ENCODE measurements at regions not wholly inside any gene's neighbourhood (a gene's known extent, or its start where the extent isn't known, plus 50 kb on each side); places are given as distances from the start of the nearest gene placed in this dataset.
"Not testable (repeated sequence)": the region's sequence is repeated elsewhere in the genome, so short reads cannot be mapped to it uniquely, and the experiment has no call there.

- Histone ChIP-seq H2BK5ac (ENCODE audit: low read depth, low read length, poor library complexity, severe bottlenecking) (no peak overlapping the region), H2AFZ (replicated peaks; ENCODE audit: low read length, poor library complexity) (no peak overlapping the region), H3K23ac (ENCODE audit: low read depth, low read length) (no peak overlapping the region), H3K14ac (replicated peaks; ENCODE audit: low read depth, low read length) (no peak overlapping the region), H3K4me1 (ENCODE audit: control insufficient read depth, insufficient read depth, low read length) (no peaks in the 10 kb centered on the region), H4K91ac (ENCODE audit: insufficient read depth, low read depth, low read length) (no peak overlapping the region), H3K4ac (ENCODE audit: low read depth, low read length) (no peak overlapping the region), H4K8ac (ENCODE audit: low read depth in 2 of 2, low read length in 2 of 2) (no peak overlapping the region), H3K4me3 (ENCODE audit: insufficient read depth, low read depth, low read length) (no peak overlapping the region), H2BK20ac (ENCODE audit: low read depth, low read length) (no peak overlapping the region), H2AK5ac (ENCODE audit: low read depth, low read length) (no peak overlapping the region), H3K9me1 (ENCODE audit: insufficient read depth, low read length) (no peaks in the 10 kb centered on the region), H4K5ac (ENCODE audit: low read depth, low read length) (no peak overlapping the region), H3K4me2 (ENCODE audit: low read depth, low read length) (no peak overlapping the region), H3K56ac (ENCODE audit: extremely low read depth, insufficient read depth, low read length) (no peak overlapping the region), H2BK15ac (ENCODE audit: low read depth, low read length) (no peak overlapping the region), H3K36me3 (ENCODE audit: control insufficient read depth, insufficient read depth, low read length) (no peaks in the 10 kb centered on the region), H2AK9ac (replicated peaks; ENCODE audit: low read depth, low read length, poor library complexity) (no peak overlapping the region), H3K18ac (ENCODE audit: low read depth, low read length) (no peak overlapping the region), H3K27ac (ENCODE audit: insufficient read depth, low read length) (no peak overlapping the region), H4K20me1 (ENCODE audit: insufficient read depth, low read length) (no peaks in the 10 kb centered on the region), H2BK120ac (ENCODE audit: low read depth, low read length) (no peak overlapping the region), H3K79me1 (ENCODE audit: low read depth in 1 of 2, low read length in 2 of 2) (no peaks in the 10 kb centered on the region), H3K9me3 (ENCODE audit: control insufficient read depth, insufficient read depth, low read length) (peaks cover 10% of the 10 kb centered on the region), H3K27me3 (ENCODE audit: control insufficient read depth, insufficient read depth, low read length) (no peaks in the 10 kb centered on the region), H3K9ac (ENCODE audit: low read depth, low read length) (no peak overlapping the region)
- 0 out of 2 replicates have a peak, but pooled peaks have one; percentile 2 for TF ChIP-seq RAD21 (IDR thresholded peaks at IDR 0.05; ENCODE audit: low read length)
- 0 out of 2 replicates have a peak, but pooled peaks have one; percentile 28 for TF ChIP-seq CEBPB (IDR thresholded peaks at IDR 0.05; ENCODE audit: low read depth, low read length)
- no peak for TF ChIP-seq NFE2L2 (IDR thresholded peaks at IDR 0.05; ENCODE audit: low read depth, low read length)
- peak; percentile 36 for TF ChIP-seq CTCF (conservative IDR thresholded peaks at IDR 0.05; ENCODE audit: low read depth, low read length)
- intact Hi-C loops (cut with micrococcal nuclease) (no loop called here), dilution Hi-C loops (cut with HindIII; ENCODE audit: low sequenced_read_pairs, unreplicated experiment) (no loop called here), in situ Hi-C loops (cut with MboI; ENCODE audit: low sequenced_read_pairs) (no loop called here)
- WGBS, 2 experiments (ENCODE audit: extremely low coverage in 2 of 2, insufficient read length in 1 of 2): no CpG with 5 or more reads among the region's 3 CpGs
- ATAC-seq (ENCODE audit: low read depth) (no peak), DNase-seq (peak; percentile 7)
- CTCF ChIA-PET: interaction anchor here (0.5 to 1.5 kb wide), 3 partner anchors 12 to 153 kb away, joined by 3 to 4 read pairs (median 3); no protein-coding TSS in a partner anchor
- BruUV-seq (replicated peaks): no TSS peak
- POLR2A ChIA-PET (ENCODE audit: unreplicated experiment): no interaction called here
These were observed 247.4 kb downstream of the GALC start for GRCh38 chr14:87745507-87746118.

GRCh38 chr14:87734577-87735360 lies 258.2 kb downstream of the GALC start:
- H3K14ac ChIP-seq (replicated peaks; ENCODE audit: low read depth, low read length); H3K4ac ChIP-seq (ENCODE audit: low read depth, low read length); H2BK15ac ChIP-seq (ENCODE audit: low read depth, low read length); H2AK9ac ChIP-seq (replicated peaks; ENCODE audit: low read depth, low read length, poor library complexity); H3K4me2 ChIP-seq (ENCODE audit: low read depth, low read length); H2BK20ac ChIP-seq (ENCODE audit: low read depth, low read length); H3K56ac ChIP-seq (ENCODE audit: extremely low read depth, insufficient read depth, low read length); H4K5ac ChIP-seq (ENCODE audit: low read depth, low read length); H3K4me3 ChIP-seq (ENCODE audit: insufficient read depth, low read depth, low read length); H3K79me1 ChIP-seq (ENCODE audit: low read depth in 1 of 2, low read length in 2 of 2); H4K8ac ChIP-seq (ENCODE audit: low read depth in 2 of 2, low read length in 2 of 2); POLR2A ChIA-PET (ENCODE audit: unreplicated experiment); CTCF ChIA-PET; H3K27ac ChIP-seq (ENCODE audit: insufficient read depth, low read length); H4K91ac ChIP-seq (ENCODE audit: insufficient read depth, low read depth, low read length); H3K4me1 ChIP-seq (ENCODE audit: control insufficient read depth, insufficient read depth, low read length); dilution Hi-C loops (cut with HindIII; ENCODE audit: low sequenced_read_pairs, unreplicated experiment); in situ Hi-C loops (cut with MboI; ENCODE audit: low sequenced_read_pairs); H2AFZ ChIP-seq (replicated peaks; ENCODE audit: low read length, poor library complexity); intact Hi-C loops (cut with micrococcal nuclease); H3K23ac ChIP-seq (ENCODE audit: low read depth, low read length); ATAC-seq (ENCODE audit: low read depth); H3K9ac ChIP-seq (ENCODE audit: low read depth, low read length); H3K9me1 ChIP-seq (ENCODE audit: insufficient read depth, low read length); H2AK5ac ChIP-seq (ENCODE audit: low read depth, low read length); H3K27me3 ChIP-seq (ENCODE audit: control insufficient read depth, insufficient read depth, low read length); H3K36me3 ChIP-seq (ENCODE audit: control insufficient read depth, insufficient read depth, low read length); H2BK5ac ChIP-seq (ENCODE audit: low read depth, low read length, poor library complexity, severe bottlenecking); H4K20me1 ChIP-seq (ENCODE audit: insufficient read depth, low read length); H2BK120ac ChIP-seq (ENCODE audit: low read depth, low read length); DNase-seq; BruUV-seq (replicated peaks); H3K18ac ChIP-seq (ENCODE audit: low read depth, low read length): not testable (repeated sequence)
- 86% methylated on average over 8 of the region's 49 CpGs; no CpG with 5 or more reads in 1 of the 2 experiments for WGBS, 2 experiments (ENCODE audit: extremely low coverage in 2 of 2, insufficient read length in 1 of 2)
- H3K9me3 ChIP-seq (ENCODE audit: control insufficient read depth, insufficient read depth, low read length): peaks cover 25% of the 10 kb centered on the region

Data from IMR-90 (cell line).